Muscle of arm (tissue), 1 donor: ENCODE measurements at regions not wholly inside any gene's neighbourhood (a gene's known extent, or its start where the extent isn't known, plus 50 kb on each side); places are given as distances from the start of the nearest gene placed in this dataset.
"Not testable (repeated sequence)": the region's sequence is repeated elsewhere in the genome, so short reads cannot be mapped to it uniquely, and the experiment has no call there.

Source experiments
- DNase-seq: peaks from one replicate; pipeline ENCODE4 v3.0.0-alpha.2; 2013

- no peak for DNase-seq
These were observed 273.2 kb downstream of the CD83 start for GRCh38 chr6:14390805-14391204.

DNA sequence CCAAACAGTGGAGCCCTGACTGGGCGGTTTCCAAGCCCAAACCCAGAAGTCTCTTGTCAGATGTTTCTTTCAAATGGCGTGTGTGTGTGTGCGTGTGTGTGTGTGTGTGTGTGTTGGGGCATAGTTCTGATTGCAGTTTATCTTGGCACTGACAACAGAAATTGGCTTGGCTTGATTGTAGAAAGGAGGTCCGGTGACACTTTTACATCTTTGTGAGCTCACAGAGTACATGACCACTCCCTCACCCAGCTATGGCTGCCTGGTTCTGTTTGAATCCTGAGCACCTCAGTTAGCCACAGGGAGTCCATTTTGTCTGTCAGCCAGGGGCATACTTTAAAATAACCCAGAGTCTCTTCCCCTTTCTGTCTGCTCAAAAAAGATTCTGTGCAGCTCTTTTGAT is 276.3 kb downstream of the CD83 start:
- no peak for DNase-seq

GRCh38 chr6:14396392-14396791 is 278.8 kb downstream of the CD83 start:
- DNase-seq = no peak

DNA sequence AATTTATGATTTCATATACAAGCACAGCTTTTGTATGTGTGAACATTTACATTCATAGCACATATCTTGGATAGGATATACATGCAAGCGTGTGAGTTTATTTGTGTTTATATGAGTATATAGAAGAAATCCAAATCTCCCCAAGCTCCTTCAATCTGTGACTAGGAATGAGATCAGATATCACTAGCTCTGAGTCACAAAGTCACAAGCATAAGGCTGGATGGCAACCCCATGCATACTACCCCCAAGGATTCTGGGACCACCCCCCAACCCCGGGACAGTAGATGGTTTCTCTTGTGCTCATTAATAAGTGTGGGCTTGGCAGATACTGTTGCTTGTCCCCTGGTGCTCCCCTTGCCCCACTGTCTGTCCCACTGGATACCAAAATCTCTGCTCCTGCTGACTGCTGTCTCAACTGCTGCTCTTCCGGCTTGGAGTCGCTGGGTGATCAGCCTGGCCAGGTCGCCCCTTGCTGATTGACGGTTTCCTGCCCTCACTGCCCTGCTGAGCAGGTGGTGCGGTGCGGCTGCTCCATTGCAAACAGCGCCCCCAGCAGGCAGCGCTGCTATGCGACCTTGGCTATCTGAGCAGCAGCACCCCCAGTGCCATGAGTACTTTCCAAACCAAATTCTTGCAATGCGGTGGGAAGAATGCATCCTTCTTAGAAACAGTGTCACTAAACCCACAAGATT is 279.4 kb downstream of the CD83 start:
- no peak for DNase-seq

- DNase-seq = no peak
These were observed 279.9 kb downstream of the CD83 start for GRCh38 chr6:14397518-14397901.

DNA sequence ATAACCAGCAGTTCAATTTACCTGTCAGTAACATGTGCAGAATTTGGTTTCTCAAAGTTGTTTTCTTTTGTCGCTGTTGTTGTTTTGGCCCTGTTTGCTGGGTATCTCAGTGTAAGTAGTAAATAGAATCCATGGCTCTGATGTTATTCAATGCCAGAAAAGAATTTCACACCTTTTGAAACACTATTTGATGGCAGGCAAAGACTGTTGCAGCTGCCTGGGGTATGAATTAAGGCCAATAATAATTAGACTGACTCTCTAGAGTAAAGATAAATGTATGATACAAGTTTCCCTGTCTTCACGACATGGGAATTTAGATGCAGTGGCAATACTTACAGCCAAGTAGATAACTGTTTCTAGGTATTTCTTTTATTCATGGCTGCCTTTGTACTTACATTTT is 281.4 kb downstream of the CD83 start:
- no peak for DNase-seq

- DNase-seq = no peak
These were observed 282.1 kb downstream of the CD83 start for GRCh38 chr6:14399635-14400034.

DNA sequence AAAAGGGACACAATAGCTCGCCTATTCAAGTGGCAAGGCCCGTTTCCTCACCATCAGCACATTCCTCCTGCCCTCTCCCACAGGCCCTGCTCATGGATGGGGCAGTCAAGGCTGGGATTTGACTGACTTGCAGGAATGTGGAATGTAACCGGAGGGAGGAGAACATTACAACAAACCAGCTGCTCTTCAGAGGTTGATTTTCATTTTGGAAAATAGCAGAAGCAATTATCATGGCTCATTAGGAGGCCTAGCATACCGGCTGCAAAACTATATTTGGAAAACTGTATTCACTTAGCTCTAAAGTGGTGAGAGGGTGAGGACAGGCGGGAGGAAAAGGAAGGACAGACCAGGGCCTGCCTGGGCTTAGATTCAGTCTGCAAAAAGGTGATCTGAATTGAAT is 283.7 kb downstream of the CD83 start:
- no peak for DNase-seq

DNA sequence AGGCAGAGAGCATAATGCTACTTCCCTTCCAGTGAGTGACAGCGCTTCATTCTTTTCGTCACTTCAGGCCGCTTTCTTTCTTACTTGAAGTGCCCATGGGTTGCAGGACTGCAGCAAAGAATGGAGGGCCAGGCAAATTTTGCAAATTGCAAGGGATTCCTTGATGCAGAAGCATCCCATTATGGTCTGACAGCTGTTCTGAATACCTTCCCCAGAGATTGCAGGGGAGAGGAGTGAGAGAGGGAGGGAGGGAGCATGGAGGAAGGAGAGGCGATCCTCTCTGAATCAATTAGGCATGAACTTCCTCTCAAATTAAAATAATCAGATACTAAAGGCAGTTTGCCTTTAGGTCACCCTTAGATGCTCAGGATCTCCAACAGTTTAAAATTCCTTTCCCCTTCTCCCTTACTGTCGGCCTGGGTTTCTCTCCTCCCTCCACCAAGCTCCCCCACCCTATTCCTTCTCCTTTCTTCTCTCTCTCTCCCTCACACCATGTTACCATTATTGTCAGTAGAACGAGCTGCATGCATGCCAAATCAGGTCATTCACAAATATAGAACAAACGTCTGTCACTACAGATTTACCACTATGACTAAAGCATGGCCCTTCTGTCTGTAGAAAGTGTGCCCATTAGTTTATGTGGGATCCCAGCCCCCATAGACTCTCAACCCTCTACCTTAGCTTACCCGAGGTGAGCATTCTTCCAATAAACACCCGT is 289.2 kb downstream of the CD83 start:
- no peak for DNase-seq

DNA sequence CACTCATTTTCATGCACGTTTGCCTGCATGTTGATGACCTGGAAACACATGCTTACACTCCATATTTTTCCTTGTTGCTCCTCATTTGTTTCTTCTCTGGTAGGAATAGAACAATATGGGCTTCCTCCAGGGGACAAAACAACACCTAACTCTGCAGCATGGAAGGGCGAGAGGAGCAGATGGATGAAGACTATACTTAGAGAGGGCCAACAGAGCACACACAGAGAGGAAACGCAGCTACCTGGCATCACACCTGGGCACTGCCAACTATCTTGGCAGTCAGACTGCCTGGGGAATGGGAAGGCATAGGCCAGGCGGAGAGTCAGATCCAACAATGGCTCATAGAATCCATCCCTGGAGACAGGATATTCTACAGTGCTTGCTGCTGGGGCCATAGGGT is 290.9 kb downstream of the CD83 start:
- no peak for DNase-seq

DNA sequence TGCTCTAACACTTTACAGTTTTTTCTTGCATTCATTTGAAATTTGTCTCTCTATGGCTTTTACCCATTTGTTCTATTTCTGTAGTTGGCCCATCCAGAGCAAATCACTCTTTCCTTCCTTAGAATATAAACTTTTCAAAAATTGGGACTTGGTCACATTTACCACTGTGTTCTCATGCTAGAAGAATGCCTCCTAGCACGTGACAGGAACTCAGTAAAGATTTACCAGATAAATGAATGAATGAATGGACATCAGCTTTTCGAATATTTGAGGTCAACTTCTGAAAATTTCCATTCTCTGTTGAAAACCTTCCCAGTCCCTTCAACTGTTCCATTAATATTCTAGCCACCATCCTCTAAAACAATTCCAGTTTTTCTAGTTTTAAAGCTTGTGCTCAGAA is 294.5 kb downstream of the CD83 start:
- DNase-seq = no peak

DNA sequence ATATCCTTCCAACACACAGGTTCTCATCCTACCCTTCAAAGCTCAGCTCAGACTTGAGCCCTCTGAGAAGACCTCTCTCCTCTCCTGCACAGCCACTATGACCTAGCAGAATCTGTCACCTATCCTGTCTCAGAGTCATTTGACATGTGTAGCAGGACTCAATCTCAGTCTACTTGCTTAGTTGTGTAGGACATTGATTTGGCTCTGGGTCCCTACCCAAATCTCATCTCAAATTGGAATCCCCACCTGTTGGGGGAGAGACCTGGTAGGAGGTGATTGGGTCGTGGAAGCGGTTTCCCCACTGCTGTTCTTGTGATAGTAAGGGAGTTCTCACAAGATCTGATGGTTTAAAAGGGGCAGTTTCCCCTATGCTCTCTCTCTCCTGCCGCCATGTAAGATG is 297.9 kb downstream of the CD83 start:
- DNase-seq = no peak

- DNase-seq = no peak
These were observed 299.8 kb downstream of the CD83 start for GRCh38 chr6:14417377-14417776.

- not testable (repeated sequence) for DNase-seq
These were observed 301.7 kb downstream of the CD83 start for GRCh38 chr6:14419224-14419623.

- no peak for DNase-seq
These were observed 304.5 kb downstream of the CD83 start for GRCh38 chr6:14422061-14422460.

- no peak for DNase-seq
These were observed 305.3 kb downstream of the CD83 start for GRCh38 chr6:14422917-14423316.

DNA sequence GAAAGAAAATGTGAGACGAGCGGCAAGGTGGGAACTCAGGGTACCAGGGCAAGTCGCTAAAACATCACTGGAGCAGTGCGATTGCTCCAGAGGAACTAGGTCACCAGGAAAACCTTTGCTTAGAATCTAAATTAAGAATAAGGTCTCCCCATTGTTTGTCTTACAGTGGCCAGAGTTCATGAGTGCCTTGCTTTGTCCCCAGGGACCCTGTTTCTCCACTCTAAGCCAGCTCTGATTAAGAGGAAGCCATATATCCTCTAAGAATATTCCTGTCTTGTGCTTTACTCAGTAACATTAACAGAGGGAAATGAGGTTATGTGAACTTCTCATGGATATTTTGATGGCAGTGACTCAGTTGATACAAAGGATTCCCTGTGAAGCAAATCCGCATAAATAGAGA is 305.8 kb downstream of the CD83 start:
- DNase-seq = no peak

- DNase-seq = no peak
These were observed 306.4 kb downstream of the CD83 start for GRCh38 chr6:14423955-14424354.

GRCh38 chr6:14425805-14426204 is 308.2 kb downstream of the CD83 start:
- DNase-seq = no peak

- DNase-seq = no peak
These were observed 308.7 kb downstream of the CD83 start for GRCh38 chr6:14426281-14426680.

DNA sequence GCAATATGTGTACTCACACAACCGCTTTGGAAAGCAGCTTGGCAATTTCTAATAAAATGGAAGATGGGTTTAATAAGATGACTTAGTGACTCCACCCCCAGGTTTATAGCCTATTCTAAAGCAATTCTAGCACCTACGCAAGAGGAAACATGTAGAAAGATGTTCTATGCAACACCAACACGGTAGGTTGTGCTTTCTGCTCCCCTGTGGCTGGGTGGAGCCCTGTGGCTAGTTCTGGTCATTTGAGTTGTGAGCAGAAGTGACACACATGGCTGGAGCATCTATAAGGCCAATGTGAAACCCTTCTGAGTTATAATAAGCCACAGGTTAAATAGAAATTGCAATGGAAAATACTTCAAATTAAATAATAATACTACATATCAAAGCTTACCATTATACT is 310.7 kb downstream of the CD83 start:
- no peak for DNase-seq

DNA sequence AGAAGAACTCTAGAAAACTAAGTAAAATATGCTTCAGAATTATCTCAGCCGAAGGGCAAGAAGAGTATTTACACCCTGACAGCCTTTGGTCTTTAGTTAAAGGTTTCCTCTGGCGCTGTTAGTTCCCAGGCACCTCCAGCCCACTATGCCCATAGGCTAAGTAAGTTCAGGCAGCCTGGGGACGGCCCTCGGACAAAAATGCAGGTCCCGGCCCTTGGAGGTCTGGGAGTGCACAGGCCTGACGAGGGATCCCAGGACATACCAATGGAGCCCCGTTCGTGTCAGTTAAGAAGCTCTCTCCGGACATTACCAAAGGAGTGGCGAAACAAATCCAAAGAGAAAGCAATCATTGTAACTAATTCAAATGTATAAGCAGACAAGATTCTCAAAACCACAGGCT is 311.8 kb downstream of the CD83 start:
- no peak for DNase-seq

GRCh38 chr6:14430218-14430617 is 312.6 kb downstream of the CD83 start:
- no peak for DNase-seq
